HG02642 (cell line): ENCODE measurements at regions not wholly inside any gene's neighbourhood (a gene's known extent, or its start where the extent isn't known, plus 50 kb on each side); places are given as distances from the start of the nearest gene placed in this dataset.

Experiments used
- ATAC-seq: cut with Tn5 transposase; IDR thresholded peaks from one replicate; pipeline ENCODE4 v1.9.1; 2021; ENCODE audit warnings: mild to moderate bottlenecking; ENCODE audit not compliant: unreplicated experiment, poor library complexity

- no peak for ATAC-seq
Observed at GRCh38 chr2:234287650-234288049, 209.2 kb downstream of the ARL4C start.

DNA sequence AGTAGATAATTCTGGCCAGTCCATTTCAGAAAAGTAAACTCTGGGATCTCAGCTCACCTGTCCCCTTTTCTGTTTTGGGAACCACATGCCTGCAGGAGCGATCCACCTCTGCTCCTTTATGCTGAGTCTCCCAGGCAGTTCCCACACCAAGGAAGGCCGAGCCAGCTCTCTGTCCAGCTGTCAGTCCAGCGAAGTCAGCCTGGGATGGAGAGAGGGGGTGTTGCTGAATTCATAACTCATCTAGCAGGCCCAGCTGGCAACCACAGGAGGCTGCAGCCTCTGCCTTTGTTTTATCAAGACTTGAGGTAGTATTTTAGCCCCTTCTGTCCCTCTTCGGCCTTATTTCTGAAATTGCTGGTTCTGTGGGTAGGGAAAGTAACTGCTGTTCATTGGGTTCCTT is 209.9 kb downstream of the ARL4C start:
- ATAC-seq = no peak

DNA sequence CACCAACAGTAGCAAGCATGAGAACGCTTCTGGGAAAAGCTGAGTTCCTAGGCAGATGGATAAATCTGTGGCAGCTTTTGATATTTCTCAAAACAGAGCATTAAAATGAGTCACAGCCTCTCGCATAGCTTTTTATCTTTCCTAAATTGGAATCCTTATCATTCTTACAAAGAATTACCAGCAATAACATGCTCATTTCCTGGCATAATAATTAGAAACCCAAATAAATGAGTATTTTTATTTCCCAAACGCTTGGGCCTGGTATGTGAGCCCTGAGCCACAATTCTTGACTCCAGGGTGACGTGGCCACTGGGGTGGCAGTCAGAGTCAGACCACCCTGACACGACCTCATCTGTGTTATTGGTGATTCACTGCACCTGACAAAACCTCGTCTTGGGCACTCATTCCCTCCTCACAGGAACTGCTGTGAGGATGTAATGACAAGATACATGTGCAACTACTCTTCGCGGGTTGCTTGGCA is 210.7 kb downstream of the ARL4C start:
- no peak for ATAC-seq

GRCh38 chr2:234285541-234285940 is 211.3 kb downstream of the ARL4C start:
- no peak for ATAC-seq

GRCh38 chr2:234279637-234280036 is 217.2 kb downstream of the ARL4C start:
- no peak for ATAC-seq

DNA sequence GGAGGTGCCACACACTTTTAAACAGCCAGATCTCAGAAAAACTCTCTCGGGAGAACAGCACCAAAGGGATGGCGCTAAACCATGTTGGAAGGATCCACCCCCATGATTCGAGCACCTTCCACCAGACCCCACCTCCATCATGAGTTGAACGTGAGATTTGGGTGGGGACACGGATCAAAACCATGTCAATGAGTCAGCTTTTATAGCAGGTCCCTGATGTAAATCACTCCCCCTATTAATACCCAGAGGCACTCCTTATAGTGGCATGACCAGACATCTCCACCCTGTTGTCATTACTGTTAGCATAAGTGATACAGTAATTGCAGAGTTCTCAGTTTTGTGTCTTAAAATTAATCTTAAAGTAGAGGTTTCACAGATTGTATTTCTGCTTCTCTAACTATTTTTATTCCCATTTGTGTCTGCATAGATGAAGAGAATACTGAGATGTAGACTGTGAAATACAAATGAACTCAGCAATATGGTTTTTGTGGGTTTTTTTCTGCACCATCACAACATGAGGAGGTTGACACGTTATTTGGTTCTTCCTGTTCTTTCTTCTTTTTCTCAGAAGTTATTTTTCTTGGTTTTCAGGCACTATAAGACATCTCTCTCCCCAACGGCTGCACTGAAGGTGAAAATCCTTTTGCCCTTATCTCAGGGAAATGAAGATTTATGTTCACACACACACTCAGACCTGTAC is 218.2 kb downstream of the ARL4C start:
- no peak for ATAC-seq

- ATAC-seq = no peak
Observed at GRCh38 chr2:234275515-234275914, 221.4 kb downstream of the ARL4C start.

GRCh38 chr2:234273887-234274584 is 222.8 kb downstream of the ARL4C start:
- ATAC-seq = no peak

- ATAC-seq = no peak
Observed at GRCh38 chr2:234272069-234272850, 221.8 kb downstream of the SPP2 start.

DNA sequence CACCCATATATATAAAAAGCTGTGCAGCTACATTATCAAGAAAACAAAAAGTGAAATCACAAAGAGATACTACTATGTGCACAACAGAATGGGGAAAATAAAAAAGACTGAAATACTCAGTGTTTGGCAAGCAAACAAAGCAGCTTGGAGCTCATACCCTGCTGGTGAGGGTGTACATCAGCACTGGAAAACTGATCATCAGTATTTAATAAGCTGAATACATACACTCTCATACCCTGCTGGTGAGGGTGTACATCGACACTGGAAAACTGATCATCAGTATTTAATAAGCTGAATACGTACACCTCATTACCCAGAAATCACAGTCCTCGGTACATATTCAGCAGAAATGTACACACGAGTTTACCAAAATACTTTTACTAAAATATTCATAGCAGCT is 220.8 kb downstream of the SPP2 start:
- ATAC-seq = no peak

DNA sequence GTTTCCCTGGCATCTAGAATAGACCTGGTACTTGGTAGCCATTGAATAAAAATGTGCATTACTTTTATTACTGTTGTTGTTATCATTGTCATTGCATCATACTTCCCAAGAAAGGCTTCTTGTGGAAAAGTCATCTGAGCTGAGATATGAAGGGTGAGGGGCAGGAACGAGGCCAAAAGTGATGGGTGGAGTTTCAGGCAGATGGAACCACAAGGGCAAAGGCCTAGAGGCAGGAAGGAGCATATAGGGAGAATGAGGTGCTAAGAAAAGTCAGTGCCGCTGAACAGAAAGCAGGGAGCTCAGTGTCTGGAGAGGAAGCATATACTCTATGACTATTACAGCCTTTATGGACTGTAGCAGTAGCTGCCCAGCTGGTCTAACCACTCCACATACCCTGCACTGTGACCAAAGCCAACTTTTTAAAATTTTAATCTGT is 219.3 kb downstream of the SPP2 start:
- ATAC-seq = no peak

- no peak for ATAC-seq
Observed at GRCh38 chr2:234267534-234267933, 217.0 kb downstream of the SPP2 start.

DNA sequence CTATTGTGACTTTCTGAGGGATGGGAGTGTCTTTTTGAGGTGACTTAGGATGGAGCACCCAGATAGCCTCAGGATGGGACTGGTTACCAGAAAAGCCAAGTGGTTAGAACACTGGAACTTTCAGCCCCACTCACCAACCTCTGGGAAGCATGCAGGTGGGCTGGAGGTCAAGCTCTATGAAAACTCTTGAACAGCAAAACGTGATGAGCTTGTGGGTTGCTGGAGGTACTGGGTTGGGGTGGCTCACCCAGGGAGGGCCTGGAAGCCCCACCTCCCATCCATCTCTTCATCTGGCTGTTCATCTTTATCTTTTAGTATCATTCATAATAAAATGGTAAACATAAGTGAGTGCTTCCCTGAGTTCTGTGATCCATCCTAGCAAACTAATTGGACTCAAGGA is 216.4 kb downstream of the SPP2 start:
- no peak for ATAC-seq

- ATAC-seq = no peak
Observed at GRCh38 chr2:234265206-234265605, 214.7 kb downstream of the SPP2 start.

DNA sequence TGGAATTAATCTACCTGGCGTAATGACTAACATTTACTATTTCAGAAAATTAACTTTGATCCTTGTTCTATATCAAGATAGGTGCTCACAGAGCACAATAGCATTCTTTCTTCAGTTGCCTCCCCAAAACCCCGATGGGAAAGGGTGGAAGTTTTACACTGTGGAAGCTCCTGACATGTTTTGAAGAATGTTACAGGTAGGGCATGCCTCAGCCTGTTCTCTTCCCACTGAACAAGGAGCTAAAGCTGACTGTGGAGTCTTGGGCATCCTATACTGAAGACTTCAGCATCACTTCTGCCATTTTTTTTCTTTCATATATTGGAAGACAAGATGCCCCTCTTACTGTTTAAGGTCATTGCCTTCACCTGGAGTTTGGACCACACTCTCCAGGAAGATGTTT is 211.2 kb downstream of the SPP2 start:
- no peak for ATAC-seq

DNA sequence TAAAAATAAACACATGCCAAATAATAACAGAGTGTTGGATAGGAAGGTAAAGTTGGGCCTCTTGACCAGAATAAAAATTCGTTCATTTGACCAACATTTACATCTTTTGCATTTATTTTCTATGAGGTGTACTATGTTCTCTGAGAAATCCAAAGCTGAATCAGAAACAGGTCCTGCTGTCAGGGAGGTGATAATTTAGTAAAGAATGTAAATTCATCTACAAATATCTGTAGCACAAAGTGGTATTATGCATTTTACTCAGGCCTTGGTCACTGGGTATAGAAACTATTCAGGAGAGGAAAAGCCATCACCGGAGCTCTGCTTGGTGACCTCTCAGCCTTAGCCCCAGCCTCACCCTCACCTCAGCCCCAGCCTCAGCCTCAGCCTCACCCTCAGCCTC is 208.9 kb downstream of the SPP2 start:
- ATAC-seq = no peak

- no peak for ATAC-seq
Observed at GRCh38 chr2:234258562-234259141, 208.2 kb downstream of the SPP2 start.

- ATAC-seq = no peak
Observed at GRCh38 chr2:234257859-234258561, 207.5 kb downstream of the SPP2 start.

DNA sequence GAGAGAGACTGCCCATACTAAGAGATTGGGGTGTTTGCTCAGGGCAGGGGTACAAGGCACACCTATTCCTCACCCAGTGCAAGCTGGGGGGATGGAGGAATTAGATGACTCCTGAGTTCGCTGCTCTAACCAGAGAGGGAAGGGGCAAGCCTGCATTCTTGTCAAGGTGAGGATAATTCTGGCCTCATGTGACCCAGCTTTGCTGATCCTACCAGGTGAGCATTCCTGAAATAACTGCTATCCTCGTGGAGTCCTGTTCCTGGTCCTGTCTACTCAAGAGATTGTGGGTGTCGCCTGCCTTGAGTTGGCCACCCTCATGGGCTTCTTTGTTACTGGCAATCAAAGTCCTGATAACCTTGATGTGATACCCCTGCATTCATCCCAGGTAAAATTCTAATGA is 206.0 kb downstream of the SPP2 start:
- ATAC-seq = no peak
